CD4-positive, alpha-beta T cell treated with Interleukin-10 for 1 hour (primary cell): ENCODE measurements at regions not wholly inside any gene's neighbourhood (a gene's known extent, or its start where the extent isn't known, plus 50 kb on each side); places are given as distances from the start of the nearest gene placed in this dataset.

Experiments
- DNase-seq: peaks from one replicate; pipeline ENCODE4 v3.0.0-alpha.2; 2020

- no peak for DNase-seq
Measured at GRCh38 chr3:14590569-14590968, 50.4 kb upstream of the GRIP2 start.

GRCh38 chr3:14592390-14592789, 52.2 kb upstream of the GRIP2 start:
- no peak for DNase-seq

- DNase-seq = no peak
Measured at GRCh38 chr3:14592836-14593235, 52.7 kb upstream of the GRIP2 start.

GRCh38 chr3:14594234-14594633, 54.1 kb upstream of the GRIP2 start:
- DNase-seq = no peak

GRCh38 chr3:14595561-14595960, 55.4 kb upstream of the GRIP2 start:
- no peak for DNase-seq

- no peak for DNase-seq
Measured at GRCh38 chr3:14597266-14597665, 54.3 kb upstream of the CCDC174 start.

- DNase-seq = peak; percentile 29
Measured at GRCh38 chr3:14598143-14598569, 53.4 kb upstream of the CCDC174 start.

- no peak for DNase-seq
Measured at GRCh38 chr3:14599488-14599887, 52.1 kb upstream of the CCDC174 start.

- DNase-seq = no peak
Measured at GRCh38 chr3:14600075-14600474, 51.5 kb upstream of the CCDC174 start.

GRCh38 chr3:14600856-14601610, 50.5 kb upstream of the CCDC174 start:
- DNase-seq = no peak

GRCh38 chr3:14601692-14602005, 49.9 kb upstream of the CCDC174 start:
- no peak for DNase-seq
